Body of pancreas (tissue), 4 donors: ENCODE measurements at regions not wholly inside any gene's neighbourhood (a gene's known extent, or its start where the extent isn't known, plus 50 kb on each side); places are given as distances from the start of the nearest gene placed in this dataset.

Source experiments
- POLR2A ChIP-seq, 3 donors: fragments of 450-650 bp; IDR thresholded peaks; one replicate each; pipeline ENCODE4 v1.6.1; 2016; ENCODE audit warnings: antibody characterized with exemption in 3 of 3, mild to moderate bottlenecking in 2 of 3
- TF ChIP-seq, protein P1 (sequence below), 7 experiments: fragments of 450-650 bp in 4 of 7; fragments of 200-600 bp in 3 of 7; sonication (generic) in 3 of 7; IDR thresholded peaks; one replicate each; pipeline ENCODE4 v1.5.1; 2016 to 2019; ENCODE audit warnings: antibody characterized with exemption in 7 of 7

DNA sequence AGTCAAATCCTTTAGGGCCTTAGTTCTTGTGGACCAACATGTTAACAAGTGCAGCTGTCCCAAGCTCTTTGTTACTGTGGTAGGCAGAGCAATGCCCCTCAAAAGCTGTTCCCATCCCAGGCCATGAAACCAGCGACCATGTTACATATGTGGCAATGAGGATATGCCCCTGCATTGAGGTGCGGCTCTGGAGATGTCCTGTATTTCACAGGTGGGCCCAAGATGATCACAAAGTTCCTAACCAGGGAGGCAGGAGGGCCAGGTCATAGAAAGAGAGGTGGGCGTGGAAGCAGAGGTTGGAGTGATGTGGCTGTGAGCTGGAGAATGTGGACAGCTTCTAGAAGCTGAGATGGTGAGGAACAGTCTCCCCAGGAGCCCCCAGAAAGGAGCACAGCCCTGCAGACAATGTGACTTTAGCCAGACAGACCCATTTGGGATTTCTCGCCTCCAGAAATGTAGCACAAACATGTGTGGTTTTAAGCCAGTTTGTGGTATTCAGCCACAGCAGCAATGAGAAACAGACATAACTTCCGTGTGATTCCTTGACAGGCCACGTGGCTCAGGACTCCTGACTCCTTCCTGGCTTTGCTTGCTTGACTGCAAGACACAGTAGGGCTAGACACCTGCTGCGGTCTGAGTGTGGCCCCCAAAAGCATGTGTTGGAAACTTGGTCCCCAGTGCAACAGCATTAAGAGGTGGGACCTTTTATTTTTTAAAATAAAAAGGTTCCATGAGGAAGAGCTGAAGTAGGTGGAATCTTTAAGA is 778.3 kb downstream of the KCNJ18 start:
- TF ChIP-seq, protein P1, sequence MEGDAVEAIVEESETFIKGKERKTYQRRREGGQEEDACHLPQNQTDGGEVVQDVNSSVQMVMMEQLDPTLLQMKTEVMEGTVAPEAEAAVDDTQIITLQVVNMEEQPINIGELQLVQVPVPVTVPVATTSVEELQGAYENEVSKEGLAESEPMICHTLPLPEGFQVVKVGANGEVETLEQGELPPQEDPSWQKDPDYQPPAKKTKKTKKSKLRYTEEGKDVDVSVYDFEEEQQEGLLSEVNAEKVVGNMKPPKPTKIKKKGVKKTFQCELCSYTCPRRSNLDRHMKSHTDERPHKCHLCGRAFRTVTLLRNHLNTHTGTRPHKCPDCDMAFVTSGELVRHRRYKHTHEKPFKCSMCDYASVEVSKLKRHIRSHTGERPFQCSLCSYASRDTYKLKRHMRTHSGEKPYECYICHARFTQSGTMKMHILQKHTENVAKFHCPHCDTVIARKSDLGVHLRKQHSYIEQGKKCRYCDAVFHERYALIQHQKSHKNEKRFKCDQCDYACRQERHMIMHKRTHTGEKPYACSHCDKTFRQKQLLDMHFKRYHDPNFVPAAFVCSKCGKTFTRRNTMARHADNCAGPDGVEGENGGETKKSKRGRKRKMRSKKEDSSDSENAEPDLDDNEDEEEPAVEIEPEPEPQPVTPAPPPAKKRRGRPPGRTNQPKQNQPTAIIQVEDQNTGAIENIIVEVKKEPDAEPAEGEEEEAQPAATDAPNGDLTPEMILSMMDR (IDR thresholded peaks at IDR 0.05), result no peak
- no peak for TF ChIP-seq POLR2A (IDR thresholded peaks at IDR 0.05)
